GM23338 (cell line): ENCODE measurements at regions not wholly inside any gene's neighbourhood (a gene's known extent, or its start where the extent isn't known, plus 50 kb on each side); places are given as distances from the start of the nearest gene placed in this dataset.

ENCODE experiments used
- ATAC-seq: fragments of 200-7000 bp; cut with Tn5 transposase; 3 replicates; pipeline ENCODE4 v1.9.1; 2020
- DNase-seq: peaks from one replicate; pipeline ENCODE4 v3.0.0-alpha.2; 2015; ENCODE audit warnings: low spot score
- H2AFZ ChIP-seq: fragments of 200-600 bp; sonication (generic); 2 replicates; pipeline ENCODE4 v1.8.0; 2016; ENCODE audit warnings: antibody characterized with exemption, mild to moderate bottlenecking, moderate library complexity
- H3F3A ChIP-seq: fragments of 200-600 bp; sonication (generic); replicated peaks from 2 replicates; pipeline ENCODE4 v1.8.0; 2017; ENCODE audit warnings: antibody characterized with exemption, mixed run types, low read depth
- H3K27ac ChIP-seq: fragments of 200-600 bp; sonication (generic); 2 replicates; pipeline ENCODE4 v1.6.1; 2016; ENCODE audit warnings: low read depth
- H3K27me3 ChIP-seq: fragments of 200-600 bp; sonication (generic); 2 replicates; pipeline ENCODE4 v1.8.0; 2016; ENCODE audit warnings: mild to moderate bottlenecking, mixed run types, moderate library complexity; ENCODE audit not compliant: insufficient read depth
- H3K36me3 ChIP-seq: fragments of 200-600 bp; sonication (generic); 2 replicates; pipeline ENCODE4 v1.8.0; 2016; ENCODE audit warnings: mild to moderate bottlenecking; ENCODE audit not compliant: insufficient read depth
- H3K4me1 ChIP-seq: fragments of 200-600 bp; sonication (generic); 2 replicates; pipeline ENCODE4 v1.8.0; 2016; ENCODE audit warnings: mild to moderate bottlenecking, moderate library complexity; ENCODE audit not compliant: insufficient read depth
- H3K4me2 ChIP-seq: fragments of 200-600 bp; sonication (generic); 2 replicates; pipeline ENCODE4 v1.7.1; 2017; ENCODE audit warnings: mixed run types
- H3K4me3 ChIP-seq: fragments of 200-600 bp; sonication (generic); 2 replicates; pipeline ENCODE4 v1.6.1; 2016; ENCODE audit warnings: mixed run types
- H3K79me2 ChIP-seq: fragments of 200-600 bp; sonication (generic); replicated peaks from 2 replicates; pipeline ENCODE4 v1.8.0; 2017; ENCODE audit warnings: mild to moderate bottlenecking; ENCODE audit not compliant: insufficient read depth
- H3K9me2 ChIP-seq: fragments of 200-600 bp; sonication (generic); 2 replicates; pipeline ENCODE4 v1.8.0; 2017; ENCODE audit not compliant: insufficient read depth
- H4K20me1 ChIP-seq: fragments of 200-600 bp; sonication (generic); replicated peaks from 2 replicates; pipeline ENCODE4 v1.8.0; 2017; ENCODE audit warnings: mild to moderate bottlenecking; ENCODE audit not compliant: insufficient read depth
- H3K27ac Mint-ChIP-seq: 2 replicates; pipeline ENCODE4 v1.8.0; 2020; ENCODE audit warnings: inconsistent platforms, mild to moderate bottlenecking, moderate library complexity, mixed read lengths
- H3K27me3 Mint-ChIP-seq: 3 replicates; pipeline ENCODE4 v1.8.0; 2022; ENCODE audit warnings: low read depth, mild to moderate bottlenecking, moderate library complexity, mixed read lengths, inconsistent platforms; ENCODE audit not compliant: insufficient read depth, poor library complexity
- H3K36me3 Mint-ChIP-seq: 3 replicates; pipeline ENCODE4 v1.8.0; 2021; ENCODE audit warnings: low read depth, mild to moderate bottlenecking, inconsistent platforms, moderate library complexity, mixed read lengths
- H3K4me1 Mint-ChIP-seq: 3 replicates; pipeline ENCODE4 v1.8.0; 2020; ENCODE audit warnings: mild to moderate bottlenecking, inconsistent platforms, mixed read lengths
- H3K4me3 Mint-ChIP-seq: 3 replicates; pipeline ENCODE4 v1.8.0; 2021; ENCODE audit warnings: moderate library complexity, mild to moderate bottlenecking, inconsistent platforms, mixed read lengths
- H3K9me3 Mint-ChIP-seq: 3 replicates; pipeline ENCODE4 v1.8.0; 2020; ENCODE audit warnings: moderate library complexity, mild to moderate bottlenecking, inconsistent platforms, mixed read lengths
- CREB1 ChIP-seq: fragments of 250-450 bp; sonication (Bioruptor Pico); IDR thresholded peaks from 2 replicates; pipeline ENCODE4 v1.5.0; 2020; ENCODE audit warnings: low read depth, mild to moderate bottlenecking, moderate library complexity
- CTCF ChIP-seq, 2 experiments: fragments of 200-600 bp in 1 of 2; sonication (generic) in 1 of 2; conservative IDR thresholded peaks; 2 replicates each; pipeline versions ENCODE4 v1.5.1 to v1.6.1; 2016 to 2017; ENCODE audit warnings: antibody characterized with exemption in 2 of 2, low read depth in 2 of 2, mild to moderate bottlenecking in 2 of 2, moderate library complexity in 1 of 2
- ETS1 ChIP-seq: IDR thresholded peaks from 2 replicates; pipeline ENCODE4 v1.6.1; 2016; ENCODE audit warnings: antibody characterized with exemption
- EZH2 ChIP-seq: fragments of 200-600 bp; sonication (generic); IDR thresholded peaks from one replicate; pipeline ENCODE4 v1.8.0; 2017; ENCODE audit warnings: antibody characterized with exemption, mild to moderate bottlenecking, low read depth; ENCODE audit not compliant: unreplicated experiment
- EZH2phosphoT487 ChIP-seq: fragments of 200-600 bp; sonication (generic); IDR thresholded peaks from one replicate; pipeline ENCODE4 v1.8.1; 2018; ENCODE audit warnings: antibody characterized with exemption; ENCODE audit not compliant: unreplicated experiment
- JUNB ChIP-seq: IDR thresholded peaks from one replicate; pipeline ENCODE4 v1.6.1; 2016; ENCODE audit warnings: antibody characterized with exemption; ENCODE audit not compliant: unreplicated experiment
- NANOG ChIP-seq: IDR thresholded peaks from 2 replicates; pipeline ENCODE4 v1.6.1; 2016; ENCODE audit warnings: antibody characterized with exemption, borderline replicate concordance
- POLR2AphosphoS5 ChIP-seq: IDR thresholded peaks from 2 replicates; pipeline ENCODE4 v1.6.1; 2016; ENCODE audit warnings: antibody characterized with exemption, low read depth
- REST ChIP-seq: IDR thresholded peaks from one replicate; pipeline ENCODE4 v1.6.1; 2018; ENCODE audit warnings: antibody characterized with exemption; ENCODE audit not compliant: unreplicated experiment
- STAT1 ChIP-seq: IDR thresholded peaks from one replicate; pipeline ENCODE4 v1.6.1; 2016; ENCODE audit warnings: antibody characterized with exemption; ENCODE audit not compliant: unreplicated experiment
- ZNF114 ChIP-seq: fragments of 250-450 bp; sonication (Bioruptor Pico); IDR thresholded peaks from 2 replicates; pipeline ENCODE4 v1.5.0; 2020; ENCODE audit warnings: mild to moderate bottlenecking, moderate library complexity
- ZNF331 ChIP-seq: fragments of 250-450 bp; sonication (Bioruptor Pico); IDR thresholded peaks from 2 replicates; pipeline ENCODE4 v1.5.0; 2020; ENCODE audit warnings: low read depth, mild to moderate bottlenecking, moderate library complexity
- ZNF462 ChIP-seq: fragments of 250-450 bp; sonication (Bioruptor Pico); IDR thresholded peaks from 2 replicates; pipeline ENCODE4 v1.5.0; 2020; ENCODE audit warnings: mild to moderate bottlenecking, moderate library complexity

- no peaks in the 10 kb centered on the region for H3K4me1 Mint-ChIP-seq
- peak; percentile 24 for DNase-seq
- H3K9me3 Mint-ChIP-seq, result no peaks in the 10 kb centered on the region
- Histone ChIP-seq H3K4me1 (no peaks in the 10 kb centered on the region), H3F3A (no peaks in the 10 kb centered on the region), H3K9me2 (no peaks in the 10 kb centered on the region), H2AFZ (peak overlapping the region; percentile 80), H3K27ac (no peak overlapping the region), H3K4me2 (no peak overlapping the region), H3K79me2 (no peaks in the 10 kb centered on the region), H3K36me3 (no peaks in the 10 kb centered on the region), H4K20me1 (no peaks in the 10 kb centered on the region), H3K4me3 (no peak overlapping the region), H3K27me3 (no peaks in the 10 kb centered on the region)
- no peaks in the 10 kb centered on the region for H3K36me3 Mint-ChIP-seq
- H3K27ac Mint-ChIP-seq, result 0 out of 2 replicates have a peak overlapping the region, but pooled peaks have one; percentile 32
- no peak for TF ChIP-seq CREB1 (CRISPR knock-in tag)
- TF ChIP-seq JUNB, result no peak
- TF ChIP-seq EZH2, result no peak
- TF ChIP-seq NANOG, result no peak
- TF ChIP-seq ZNF114 (CRISPR knock-in tag), result no peak
- TF ChIP-seq REST, result no peak
- TF ChIP-seq STAT1, result no peak
- TF ChIP-seq ZNF462, result no peak
- TF ChIP-seq CTCF (conservative IDR thresholded peaks at IDR 0.05; ENCODE audit: low read depth in 2 of 2), result no peak
- TF ChIP-seq ETS1, result no peak
- no peak for TF ChIP-seq POLR2AphosphoS5
- TF ChIP-seq EZH2phosphoT487, result no peak
- no peak for TF ChIP-seq ZNF331 (CRISPR knock-in tag)
- H3K4me3 Mint-ChIP-seq, result no peak overlapping the region
- ATAC-seq, result peak; percentile 27; the same call in 1 of the 3 replicates
- H3K27me3 Mint-ChIP-seq, result no peaks in the 10 kb centered on the region
Observed at GRCh38 chr11:82194521-82194920, 539.1 kb downstream of the FAM181B start.
